ENCODE measurements at regions not wholly inside any gene's neighbourhood (a gene's known extent, or its start where the extent isn't known, plus 50 kb on each side); places are given as distances from the start of the nearest gene placed in this dataset.

GRCh38 chrX:26347171-26347570 is 131.2 kb downstream of the MAGEB5 start (continued):
- no peak for TF ChIP-seq BRCA1 (IDR thresholded peaks at IDR 0.05; ENCODE audit: low read depth, low read length)
- TF ChIP-seq STAT3 (IDR thresholded peaks at IDR 0.05; ENCODE audit: low read depth, low read length): no peak
- no peak for TF ChIP-seq HCFC1 (IDR thresholded peaks at IDR 0.05; ENCODE audit: low read length)

GRCh38 chrX:26334232-26334631 is 118.3 kb downstream of the MAGEB5 start:
- no TSS peak for BruUV-seq (replicated peaks)
- Histone ChIP-seq H3K9me3 (replicated peaks; ENCODE audit: control insufficient read depth, insufficient read depth, low read length) (no peaks in the 10 kb centered on the region), H3K9ac (ENCODE audit: control insufficient read depth, insufficient read depth, low read length) (no peak overlapping the region), H3K27me3 (replicated peaks in 1 of 2; ENCODE audit: control insufficient read depth in 2 of 2, insufficient read depth in 2 of 2, low read length in 1 of 2) (no peaks in the 10 kb centered on the region), H4K20me1 (ENCODE audit: control insufficient read depth, insufficient read depth) (no peaks in the 10 kb centered on the region), H3K27ac (ENCODE audit: control insufficient read depth, insufficient read depth) (no peak overlapping the region), H3K4me1 (ENCODE audit: control insufficient read depth, insufficient read depth, low read length) (no peaks in the 10 kb centered on the region), H3K79me2 (ENCODE audit: control insufficient read depth, insufficient read depth, low read length) (no peaks in the 10 kb centered on the region), H3K4me3 (no peak overlapping the region), H3K36me3 (ENCODE audit: control insufficient read depth in 2 of 2, insufficient read depth in 2 of 2, low read length in 1 of 2) (no peaks in the 10 kb centered on the region), H2AFZ (ENCODE audit: control insufficient read depth, low read depth, low read length) (no peak overlapping the region), H3K4me2 (ENCODE audit: control insufficient read depth, insufficient read depth) (no peak overlapping the region)
- DNase-seq (ENCODE audit: low read depth, low spot score) (no peak), FAIRE-seq (no peak), ATAC-seq (no peak)
- TF ChIP-seq DPF2 (IDR thresholded peaks at IDR 0.05) (no peak), NFYA (IDR thresholded peaks at IDR 0.05; ENCODE audit: borderline replicate concordance, low read depth, low read length) (no peak), YBX1 (IDR thresholded peaks at IDR 0.05) (no peak), USF2 (IDR thresholded peaks at IDR 0.05; ENCODE audit: borderline replicate concordance, low read depth, low read length) (no peak), ZBTB33 (IDR thresholded peaks at IDR 0.05) (no peak)
- ChIA-PET CTCF (no interaction called here), POLR2A (no interaction called here), RAD21 (ENCODE audit: unreplicated experiment) (no interaction called here), SMC1A (ENCODE audit: uncharacterized antibody, unreplicated experiment) (no interaction called here)
- intact Hi-C loops (cut with micrococcal nuclease; ENCODE audit: unreplicated experiment): no loop called here
- in situ Hi-C loops (cut with MboI): no loop called here
- 4% methylated on average over 8 of the region's 8 CpGs for WGBS (ENCODE audit: insufficient coverage, insufficient replicate concordance, low lambda C conversion rate, missing lambda C conversion rate)

All from GM12878 (cell line).